ENCODE measurements at regions not wholly inside any gene's neighbourhood (a gene's known extent, or its start where the extent isn't known, plus 50 kb on each side); places are given as distances from the start of the nearest gene placed in this dataset.

- Histone ChIP-seq H3K27me3 (ENCODE audit: control insufficient read depth in 2 of 2, insufficient read depth in 2 of 2, low read length in 2 of 2) (no peaks in the 10 kb centered on the region), H3K27ac (ENCODE audit: low read depth, low read length) (no peak overlapping the region), H3K4me3 (ENCODE audit: low read length) (no peak overlapping the region), H3K36me3 (ENCODE audit: control insufficient read depth in 2 of 3, insufficient read depth in 3 of 3, low read length in 3 of 3) (no peaks in the 10 kb centered on the region), H3K4me1 (ENCODE audit: control insufficient read depth in 2 of 2, insufficient read depth in 2 of 2, low read length in 2 of 2) (no peaks in the 10 kb centered on the region), H3K9me3 (ENCODE audit: control insufficient read depth in 2 of 3, low read length in 3 of 3) (no peaks in the 10 kb centered on the region)
- intact Hi-C loops (cut with micrococcal nuclease): no loop called here
- Mint-ChIP-seq H3K27me3 (peaks cover 0 to 13% (median 0%) of the 10 kb centered on the region in 5 donors), H3K4me1 (no peaks in the 10 kb centered on the region), H3K27ac (no peak overlapping the region), H3K9me3 (peaks cover 0 to 4% (median 0%) of the 10 kb centered on the region in 11 donors), H3K4me3 (no peak overlapping the region), H3K36me3 (no peaks in the 10 kb centered on the region)
- ChIA-PET CTCF (no interaction called here), POLR2A (no interaction called here)
- no peak for DNase-seq
- ATAC-seq: no peak
Observed at GRCh38 chr15:47429376-47429775, 287.9 kb upstream of the SEMA6D start.

GRCh38 chr15:47431501-47431900 lies 285.8 kb upstream of the SEMA6D start:
- Histone ChIP-seq H3K4me1 (ENCODE audit: control insufficient read depth in 2 of 2, insufficient read depth in 2 of 2, low read length in 2 of 2) (no peaks in the 10 kb centered on the region), H3K36me3 (ENCODE audit: control insufficient read depth in 2 of 3, insufficient read depth in 3 of 3, low read length in 3 of 3) (no peaks in the 10 kb centered on the region), H3K27ac (ENCODE audit: low read depth, low read length) (no peak overlapping the region), H3K4me3 (ENCODE audit: low read length) (no peak overlapping the region), H3K9me3 (ENCODE audit: control insufficient read depth in 2 of 3, low read length in 3 of 3) (no peaks in the 10 kb centered on the region), H3K27me3 (ENCODE audit: control insufficient read depth in 2 of 2, insufficient read depth in 2 of 2, low read length in 2 of 2) (no peaks in the 10 kb centered on the region)
- CTCF ChIA-PET: no interaction called here
- no peak overlapping the region for H3K27ac Mint-ChIP-seq
- H3K4me3 Mint-ChIP-seq: no peak overlapping the region
- H3K36me3 Mint-ChIP-seq: no peaks in the 10 kb centered on the region
- DNase-seq: no peak
- H3K9me3 Mint-ChIP-seq: peaks cover 0 to 4% (median 0%) of the 10 kb centered on the region in 11 donors
- no peaks in the 10 kb centered on the region for H3K4me1 Mint-ChIP-seq
- ATAC-seq: no peak
- POLR2A ChIA-PET: no interaction called here
- peaks cover 0 to 13% (median 0%) of the 10 kb centered on the region in 5 donors for H3K27me3 Mint-ChIP-seq
- intact Hi-C loops (cut with micrococcal nuclease): no loop called here

GRCh38 chr15:47432826-47433225 lies 284.5 kb upstream of the SEMA6D start:
- H3K27ac ChIP-seq (ENCODE audit: low read depth, low read length): no peak overlapping the region
- Mint-ChIP-seq H3K9me3 (peaks cover 0 to 4% (median 0%) of the 10 kb centered on the region in 11 donors), H3K27me3 (peaks cover 0 to 12% (median 0%) of the 10 kb centered on the region in 5 donors), H3K4me1 (no peaks in the 10 kb centered on the region), H3K4me3 (no peak overlapping the region), H3K27ac (no peak overlapping the region), H3K36me3 (no peaks in the 10 kb centered on the region)
- ChIA-PET CTCF (no interaction called here), POLR2A (no interaction called here)
- intact Hi-C loops (cut with micrococcal nuclease): no loop called here
- H3K4me3 ChIP-seq (ENCODE audit: low read length): no peak overlapping the region
- H3K4me1 ChIP-seq (ENCODE audit: control insufficient read depth in 2 of 2, insufficient read depth in 2 of 2, low read length in 2 of 2): no peaks in the 10 kb centered on the region
- DNase-seq: no peak
- no peak for ATAC-seq
- no peaks in the 10 kb centered on the region for H3K27me3 ChIP-seq (ENCODE audit: control insufficient read depth in 2 of 2, insufficient read depth in 2 of 2, low read length in 2 of 2)
- H3K9me3 ChIP-seq (ENCODE audit: control insufficient read depth in 2 of 3, low read length in 3 of 3): no peaks in the 10 kb centered on the region
- no peaks in the 10 kb centered on the region for H3K36me3 ChIP-seq (ENCODE audit: control insufficient read depth in 2 of 3, insufficient read depth in 3 of 3, low read length in 3 of 3)

- H3K4me1 ChIP-seq (ENCODE audit: control insufficient read depth in 2 of 2, insufficient read depth in 2 of 2, low read length in 2 of 2): no peaks in the 10 kb centered on the region
- peaks cover 0 to 5% (median 0%) of the 10 kb centered on the region in 5 donors for H3K27me3 Mint-ChIP-seq
- H3K36me3 Mint-ChIP-seq: no peaks in the 10 kb centered on the region
- no peaks in the 10 kb centered on the region for H3K9me3 ChIP-seq (ENCODE audit: control insufficient read depth in 2 of 3, low read length in 3 of 3)
- no peak overlapping the region for H3K4me3 Mint-ChIP-seq
- intact Hi-C loops (cut with micrococcal nuclease): no loop called here
- no peak for DNase-seq
- ChIA-PET POLR2A (no interaction called here), CTCF (no interaction called here)
- no peaks in the 10 kb centered on the region for H3K27me3 ChIP-seq (ENCODE audit: control insufficient read depth in 2 of 2, insufficient read depth in 2 of 2, low read length in 2 of 2)
- H3K27ac Mint-ChIP-seq: no peak overlapping the region
- H3K9me3 Mint-ChIP-seq: peaks cover 0 to 9% (median under 1%) of the 10 kb centered on the region in 11 donors
- no peaks in the 10 kb centered on the region for H3K36me3 ChIP-seq (ENCODE audit: control insufficient read depth in 2 of 3, insufficient read depth in 3 of 3, low read length in 3 of 3)
- no peaks in the 10 kb centered on the region for H3K4me1 Mint-ChIP-seq
- no peak overlapping the region for H3K4me3 ChIP-seq (ENCODE audit: low read length)
- no peak overlapping the region for H3K27ac ChIP-seq (ENCODE audit: low read depth, low read length)
- no peak for ATAC-seq
Observed at GRCh38 chr15:47434596-47434995, 282.7 kb upstream of the SEMA6D start.

- Histone ChIP-seq H3K27ac (ENCODE audit: low read depth, low read length) (no peak overlapping the region), H3K4me1 (ENCODE audit: control insufficient read depth in 2 of 2, insufficient read depth in 2 of 2, low read length in 2 of 2) (no peaks in the 10 kb centered on the region), H3K27me3 (ENCODE audit: control insufficient read depth in 2 of 2, insufficient read depth in 2 of 2, low read length in 2 of 2) (no peaks in the 10 kb centered on the region), H3K9me3 (ENCODE audit: control insufficient read depth in 2 of 3, low read length in 3 of 3) (no peaks in the 10 kb centered on the region), H3K36me3 (ENCODE audit: control insufficient read depth in 2 of 3, insufficient read depth in 3 of 3, low read length in 3 of 3) (no peaks in the 10 kb centered on the region), H3K4me3 (ENCODE audit: low read length) (no peak overlapping the region)
- Mint-ChIP-seq H3K27me3 (peaks cover 0 to 5% (median 0%) of the 10 kb centered on the region in 5 donors), H3K4me1 (no peaks in the 10 kb centered on the region), H3K36me3 (no peaks in the 10 kb centered on the region), H3K4me3 (no peak overlapping the region), H3K27ac (no peak overlapping the region), H3K9me3 (peaks cover 0 to 17% (median 2%) of the 10 kb centered on the region in 11 donors)
- no peak for ATAC-seq
- CTCF ChIA-PET: no interaction called here
- POLR2A ChIA-PET: no interaction called here
- no peak for DNase-seq
- intact Hi-C loops (cut with micrococcal nuclease): no loop called here
Observed at GRCh38 chr15:47437491-47437890, 279.8 kb upstream of the SEMA6D start.

GRCh38 chr15:47439146-47440111 lies 277.9 kb upstream of the SEMA6D start:
- ATAC-seq: no peak
- Mint-ChIP-seq H3K4me1 (no peaks in the 10 kb centered on the region), H3K36me3 (no peaks in the 10 kb centered on the region), H3K9me3 (peaks cover 0 to 17% (median 2%) of the 10 kb centered on the region in 11 donors), H3K4me3 (no peak overlapping the region), H3K27ac (no peak overlapping the region), H3K27me3 (peaks cover 0 to 5% (median 0%) of the 10 kb centered on the region in 5 donors)
- H3K9me3 ChIP-seq (ENCODE audit: control insufficient read depth in 2 of 3, low read length in 3 of 3): no peaks in the 10 kb centered on the region
- DNase-seq: no peak
- H3K36me3 ChIP-seq (ENCODE audit: control insufficient read depth in 2 of 3, insufficient read depth in 3 of 3, low read length in 3 of 3): no peaks in the 10 kb centered on the region
- H3K4me3 ChIP-seq (ENCODE audit: low read length): no peak overlapping the region
- no peak overlapping the region for H3K27ac ChIP-seq (ENCODE audit: low read depth, low read length)
- ChIA-PET POLR2A (no interaction called here), CTCF (no interaction called here)
- no peaks in the 10 kb centered on the region for H3K27me3 ChIP-seq (ENCODE audit: control insufficient read depth in 2 of 2, insufficient read depth in 2 of 2, low read length in 2 of 2)
- no peaks in the 10 kb centered on the region for H3K4me1 ChIP-seq (ENCODE audit: control insufficient read depth in 2 of 2, insufficient read depth in 2 of 2, low read length in 2 of 2)
- intact Hi-C loops (cut with micrococcal nuclease): no loop called here

- CTCF ChIA-PET: no interaction called here
- Mint-ChIP-seq H3K27ac (no peak overlapping the region), H3K27me3 (peaks cover 0 to 5% (median 0%) of the 10 kb centered on the region in 5 donors), H3K4me3 (no peak overlapping the region), H3K9me3 (peaks cover 0 to 17% (median 2%) of the 10 kb centered on the region in 11 donors), H3K36me3 (no peaks in the 10 kb centered on the region), H3K4me1 (no peaks in the 10 kb centered on the region)
- H3K4me3 ChIP-seq (ENCODE audit: low read length): no peak overlapping the region
- POLR2A ChIA-PET: no interaction called here
- H3K36me3 ChIP-seq (ENCODE audit: control insufficient read depth in 2 of 3, insufficient read depth in 3 of 3, low read length in 3 of 3): no peaks in the 10 kb centered on the region
- H3K27me3 ChIP-seq (ENCODE audit: control insufficient read depth in 2 of 2, insufficient read depth in 2 of 2, low read length in 2 of 2): no peaks in the 10 kb centered on the region
- H3K4me1 ChIP-seq (ENCODE audit: control insufficient read depth in 2 of 2, insufficient read depth in 2 of 2, low read length in 2 of 2): no peaks in the 10 kb centered on the region
- H3K27ac ChIP-seq (ENCODE audit: low read depth, low read length): no peak overlapping the region
- intact Hi-C loops (cut with micrococcal nuclease): no loop called here
- DNase-seq (no peak), ATAC-seq (no peak)
- H3K9me3 ChIP-seq (ENCODE audit: control insufficient read depth in 2 of 3, low read length in 3 of 3): no peaks in the 10 kb centered on the region
Observed at GRCh38 chr15:47442371-47442770, 274.9 kb upstream of the SEMA6D start.

Data from naive thymus-derived CD4-positive, alpha-beta T cell (primary cell).